ENCODE measurements at regions not wholly inside any gene's neighbourhood (a gene's known extent, or its start where the extent isn't known, plus 50 kb on each side); places are given as distances from the start of the nearest gene placed in this dataset.
"Not testable (repeated sequence)": the region's sequence is repeated elsewhere in the genome, so short reads cannot be mapped to it uniquely, and the experiment has no call there.

DNA sequence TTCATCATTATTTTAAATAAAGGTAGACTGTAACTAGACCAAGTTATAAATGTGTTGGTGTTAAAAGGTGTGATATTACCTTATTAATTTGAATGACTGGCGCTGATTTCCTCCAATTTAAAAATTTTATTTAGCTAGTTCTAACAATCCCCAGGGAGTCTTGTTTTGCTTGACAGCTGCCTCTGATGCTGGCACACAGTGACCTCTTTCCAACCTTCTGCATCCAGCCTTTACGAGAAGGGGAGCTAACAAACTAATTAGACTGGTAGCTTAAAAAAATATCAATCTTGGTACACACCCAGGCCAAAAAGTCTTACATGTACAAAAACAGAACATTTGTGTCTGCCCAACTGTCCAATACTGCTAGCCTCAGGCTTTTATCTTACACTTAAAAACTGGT is 51.8 kb upstream of the ENPEP start:
- DNase-seq (ENCODE audit: low read depth): no peak

DNA sequence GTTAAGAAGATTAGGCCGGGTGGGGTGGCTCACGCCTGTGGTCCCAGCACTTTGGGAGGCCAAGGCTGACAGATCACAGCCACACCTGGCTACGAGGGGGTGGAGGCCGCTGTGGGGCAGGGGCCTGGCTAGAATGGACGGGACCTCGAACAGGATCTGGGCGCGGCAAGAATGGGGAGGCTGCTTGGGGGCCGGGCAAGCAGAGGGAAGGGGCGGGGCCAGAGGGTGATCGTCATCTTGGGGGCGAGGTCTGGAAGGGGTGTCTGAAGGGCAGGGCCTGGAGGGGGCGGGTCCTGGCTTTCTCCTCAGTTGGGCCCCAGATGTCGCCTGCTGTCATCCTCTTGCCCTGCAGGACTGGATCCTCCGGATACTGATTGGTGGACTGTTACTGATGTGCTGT is 57.3 kb upstream of the ENPEP start:
- no peak for DNase-seq (ENCODE audit: low read depth)

DNA sequence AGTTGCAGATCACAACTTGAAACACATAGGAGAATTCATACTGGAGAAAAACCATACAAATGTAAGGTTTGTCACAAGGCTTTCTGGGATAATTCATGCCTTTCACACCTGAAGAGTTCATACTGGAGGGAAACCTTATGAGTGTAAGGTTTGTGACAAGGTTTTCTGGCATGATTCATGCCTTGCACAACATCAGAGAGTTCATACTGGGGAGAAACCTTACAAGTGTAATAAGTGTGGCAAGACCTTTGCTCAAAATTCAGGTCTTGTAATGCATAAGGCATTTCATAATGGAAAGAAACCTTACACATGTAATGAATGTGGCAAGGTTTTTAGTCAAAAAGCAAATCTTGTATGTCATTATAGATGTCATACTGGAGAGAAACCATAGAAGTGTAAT is 58.8 kb upstream of the ENPEP start:
- no peak for DNase-seq (ENCODE audit: low read depth)

DNA sequence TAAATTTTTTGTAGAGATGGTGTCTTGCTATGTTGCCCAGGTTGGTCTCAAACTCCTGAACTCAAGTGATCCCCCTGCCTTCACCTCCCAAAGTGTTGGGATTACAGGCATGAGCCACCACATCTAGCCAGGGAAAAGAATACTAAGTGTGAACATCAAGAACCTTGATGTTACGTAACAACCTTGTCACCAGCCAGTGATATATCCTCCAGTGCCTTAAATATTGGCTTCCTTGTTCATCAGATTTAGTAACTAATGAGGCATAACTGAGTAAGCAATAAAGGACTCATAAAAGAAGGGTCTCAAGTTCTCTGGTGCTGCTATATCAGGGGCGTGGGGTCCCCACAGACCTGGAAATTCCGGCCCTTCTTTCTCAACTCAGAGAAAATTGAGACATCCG is 60.5 kb upstream of the ENPEP start:
- DNase-seq (ENCODE audit: low read depth): no peak

DNA sequence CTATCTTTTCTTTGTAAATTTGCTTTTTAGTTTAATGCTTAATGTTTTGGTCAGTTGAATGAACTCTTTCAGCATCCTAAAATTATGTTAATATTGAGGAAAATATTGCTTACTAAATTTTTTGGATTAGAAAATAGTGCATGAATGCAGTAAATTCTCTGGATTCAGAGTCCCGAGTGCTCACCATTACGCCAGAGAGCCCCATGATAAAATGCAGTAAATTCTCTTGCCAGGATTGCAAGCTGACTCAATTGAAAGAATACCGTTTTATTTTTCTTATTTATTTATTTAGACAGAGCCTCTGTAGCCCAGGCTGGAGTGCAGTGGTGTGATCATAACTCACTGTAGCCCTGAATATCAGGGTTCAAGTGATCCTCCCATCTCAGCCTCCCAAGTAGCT is 60.9 kb upstream of the ENPEP start:
- DNase-seq (ENCODE audit: low read depth): no peak

DNA sequence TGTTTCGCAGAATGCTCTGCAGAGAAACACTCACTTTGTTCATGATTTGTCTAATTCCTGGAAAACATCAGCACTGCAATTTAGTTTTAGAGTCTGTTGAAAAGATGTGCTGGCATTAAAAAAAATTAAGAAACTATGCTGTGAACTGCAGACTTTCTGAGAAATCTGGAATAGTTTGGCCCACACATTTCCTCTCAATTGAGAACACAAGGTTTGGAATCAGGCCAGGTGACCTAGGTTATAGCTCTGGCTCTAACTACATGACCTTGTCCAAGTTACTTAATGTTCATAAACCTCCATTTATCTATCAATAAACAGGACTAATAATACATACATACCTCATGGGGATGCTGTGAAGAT is 61.4 kb upstream of the ENPEP start:
- DNase-seq (ENCODE audit: low read depth): no peak

DNA sequence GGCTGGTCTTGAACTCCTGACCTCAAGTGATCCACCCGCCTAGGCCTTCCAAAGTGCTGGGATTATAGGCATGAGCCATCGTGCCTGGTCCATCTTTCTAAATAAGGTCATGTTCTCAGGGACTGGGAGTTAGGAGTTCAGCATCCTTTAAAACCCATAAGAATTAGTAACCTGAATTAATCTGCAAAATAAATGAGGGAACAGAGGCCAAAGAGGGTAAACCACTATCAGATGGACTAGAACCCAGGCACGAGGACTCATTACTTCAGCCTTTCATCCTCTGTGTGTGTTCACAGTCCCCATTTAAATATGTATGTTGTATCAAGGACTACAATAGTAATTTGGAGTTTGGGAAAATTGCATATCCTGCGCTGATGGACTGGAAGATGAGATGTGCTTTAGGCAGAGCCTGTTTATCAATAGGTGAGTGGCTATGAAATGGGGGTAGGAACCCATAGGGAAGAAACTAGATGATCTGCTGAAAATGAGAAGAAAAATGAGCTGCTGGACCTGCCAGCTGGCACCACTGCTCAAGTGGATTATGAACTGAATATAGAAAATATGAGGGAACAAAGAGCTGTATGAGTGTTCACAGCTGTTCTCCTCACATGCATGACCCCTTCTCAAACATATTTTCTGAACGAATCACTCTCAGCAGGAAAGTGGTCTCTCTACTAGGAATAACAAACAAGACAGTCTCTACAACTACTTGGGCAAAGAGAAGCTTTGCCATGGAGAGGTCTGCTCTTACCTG is 62.0 kb upstream of the ENPEP start:
- DNase-seq (ENCODE audit: low read depth): peak; percentile 42

DNA sequence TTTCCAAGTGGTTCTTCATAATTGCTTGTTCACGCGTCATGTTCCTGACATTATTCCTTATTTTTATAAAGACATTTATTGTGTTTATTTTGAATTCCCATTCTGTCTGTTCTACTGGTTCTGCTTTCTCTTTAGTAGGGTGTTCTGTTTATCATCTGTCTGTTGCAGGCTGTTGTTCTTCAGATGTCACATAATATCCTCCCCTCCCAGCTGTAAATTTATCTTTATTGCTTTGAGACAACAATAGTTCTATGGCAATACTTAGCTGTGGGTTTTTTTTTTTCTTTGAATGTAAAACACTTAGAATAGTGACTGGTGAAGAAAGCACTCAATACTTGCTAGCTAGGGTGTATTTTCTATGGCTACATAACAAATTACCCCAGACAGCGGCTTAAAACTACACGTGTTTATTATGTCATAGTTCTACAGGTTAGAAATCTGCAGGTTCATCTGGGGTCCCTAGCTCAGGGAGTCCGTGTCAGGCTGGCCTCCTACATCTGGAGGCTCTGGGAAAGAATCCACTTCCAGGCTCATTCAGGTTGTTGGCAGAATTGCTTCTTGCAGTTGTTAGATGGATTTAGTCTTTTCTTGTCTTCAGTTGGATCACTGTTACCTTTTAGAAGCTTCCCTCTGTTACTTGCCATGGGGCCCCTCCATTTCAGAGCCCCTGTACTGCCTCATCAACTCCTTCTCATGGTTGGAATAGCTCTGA is 63.4 kb upstream of the ENPEP start:
- DNase-seq (ENCODE audit: low read depth): no peak

DNA sequence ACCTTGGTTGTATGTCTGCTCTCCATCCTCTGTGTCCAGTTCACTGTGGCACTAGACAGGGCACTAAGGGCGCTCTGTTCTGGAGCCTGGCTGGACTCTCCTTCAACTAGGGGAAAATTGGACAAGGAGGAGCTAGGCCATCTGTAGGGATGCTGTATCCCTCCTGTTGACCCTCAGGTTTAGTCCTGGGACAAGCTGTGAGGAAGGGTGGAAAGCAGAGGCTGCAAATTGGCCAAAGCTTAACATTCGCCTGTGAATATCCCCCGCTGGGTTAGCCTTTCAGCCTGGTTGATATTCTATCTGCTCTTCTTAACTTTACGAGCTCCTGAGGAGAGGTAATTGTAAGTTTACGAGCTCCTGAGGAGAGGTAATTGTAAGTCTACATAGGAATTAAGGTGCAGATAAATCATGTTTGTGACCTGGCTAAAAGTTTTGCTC is 64.4 kb upstream of the ENPEP start:
- DNase-seq (ENCODE audit: low read depth): no peak

DNA sequence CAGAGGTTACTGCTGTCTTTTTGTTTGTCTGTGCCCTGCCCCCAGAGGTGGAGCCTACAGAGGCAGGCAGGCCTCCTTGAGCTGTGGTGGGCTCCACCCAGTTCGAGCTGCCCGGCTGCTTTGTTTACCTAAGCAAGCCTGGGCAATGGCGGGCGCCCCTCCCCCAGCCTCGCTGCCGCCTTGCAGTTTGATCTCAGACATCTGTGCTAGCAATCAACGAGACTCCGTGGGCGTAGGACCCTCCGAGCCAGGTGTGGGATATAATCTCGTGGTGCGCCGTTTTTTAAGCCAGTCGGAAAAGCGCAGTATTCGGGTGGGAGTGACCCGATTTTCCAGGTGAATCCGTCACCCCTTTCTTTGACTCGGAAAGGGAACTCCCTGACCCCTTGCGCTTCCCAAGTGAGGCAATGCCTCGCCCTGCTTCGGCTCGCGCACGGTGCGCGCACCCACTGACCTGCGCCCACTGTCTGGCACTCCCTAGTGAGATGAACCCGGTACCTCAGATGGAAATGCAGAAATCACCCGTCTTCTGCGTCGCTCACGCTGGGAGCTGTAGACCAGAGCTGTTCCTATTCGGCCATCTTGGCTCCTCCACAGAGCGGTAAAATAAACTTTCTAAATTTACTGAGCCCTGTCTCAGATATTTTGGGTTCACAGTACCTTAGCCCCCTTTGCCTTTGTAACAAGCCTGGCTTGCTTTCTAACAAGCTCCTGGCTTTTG is 64.9 kb upstream of the ENPEP start:
- DNase-seq (ENCODE audit: low read depth): not testable (repeated sequence)

DNA sequence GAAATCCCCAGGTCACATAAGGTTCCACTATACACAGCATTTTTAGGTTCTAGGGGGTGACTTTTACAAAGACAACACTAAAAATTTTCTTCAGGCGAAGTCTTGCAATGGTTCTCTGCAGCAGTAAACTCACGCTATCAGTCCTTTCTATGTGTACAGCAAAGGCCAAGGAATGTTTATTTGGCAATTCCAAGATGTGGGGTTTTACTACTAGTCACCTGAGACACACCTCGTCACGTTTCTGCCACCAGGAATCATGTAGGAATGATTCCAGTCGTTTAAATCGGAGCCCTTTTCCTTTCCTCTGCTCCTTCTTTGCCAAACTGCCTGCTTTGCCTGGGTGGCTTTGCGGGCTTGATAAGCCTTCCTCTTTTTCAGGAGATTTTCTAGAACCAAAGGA is 75.9 kb upstream of the ENPEP start:
- no peak for DNase-seq (ENCODE audit: low read depth)

DNA sequence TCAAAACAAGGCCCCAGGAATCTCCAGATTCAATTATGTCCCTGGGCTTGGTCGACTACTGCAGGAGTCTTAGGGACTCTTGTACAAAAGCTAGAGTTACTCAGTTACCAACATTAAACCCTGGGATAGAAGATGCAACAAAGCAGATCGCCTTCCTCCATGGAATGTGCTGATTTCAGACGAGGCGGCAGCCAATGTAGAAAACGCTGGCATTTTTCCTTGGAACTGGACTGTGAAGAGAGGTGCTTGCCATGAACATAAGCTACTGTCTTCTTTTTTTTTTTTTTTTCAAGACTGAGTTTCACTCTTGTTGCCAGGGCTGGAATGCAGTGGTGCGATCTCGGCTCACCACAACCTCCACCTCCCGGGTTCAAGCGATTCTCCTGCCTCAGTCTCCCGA is 76.9 kb upstream of the ENPEP start:
- not testable (repeated sequence) for DNase-seq (ENCODE audit: low read depth)

DNA sequence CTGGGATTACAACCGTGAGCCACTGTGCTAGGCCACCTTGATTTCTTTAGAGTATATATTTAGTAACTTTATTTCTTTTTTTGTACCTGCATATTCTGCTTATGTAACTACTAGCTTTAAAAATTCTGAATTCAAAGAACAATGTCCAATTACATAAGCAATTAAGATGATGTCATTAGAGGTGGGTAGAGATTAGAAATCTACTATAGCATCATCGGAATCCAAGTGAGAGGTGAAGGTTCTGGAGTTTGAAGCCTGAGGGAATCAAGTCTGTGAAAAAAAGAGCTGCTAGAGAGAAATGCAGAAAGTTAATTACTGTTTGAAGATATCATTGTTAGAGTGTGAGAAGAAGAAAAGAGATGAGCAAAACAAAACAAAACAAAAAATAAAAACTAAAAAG is 79.0 kb upstream of the ENPEP start:
- no peak for DNase-seq (ENCODE audit: low read depth)

DNA sequence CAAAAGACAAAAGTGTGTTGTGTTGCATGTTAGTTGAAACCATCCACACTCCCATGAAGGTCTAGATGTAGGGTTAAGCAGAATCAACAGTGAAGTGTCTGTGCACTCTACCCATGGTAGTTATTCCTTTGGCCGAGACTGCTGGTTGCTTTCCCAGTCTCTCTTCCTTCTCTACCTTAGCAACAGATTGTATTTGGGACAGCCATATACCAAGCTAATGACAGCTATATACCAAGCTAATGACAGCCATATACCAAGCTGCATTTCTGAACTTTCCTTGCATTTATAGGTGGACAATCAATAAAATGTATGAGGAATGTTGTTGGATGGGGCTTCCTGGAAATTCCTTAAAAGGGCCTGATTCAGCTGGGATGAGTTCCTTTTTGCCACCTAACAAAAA is 80.5 kb upstream of the ENPEP start:
- no peak for DNase-seq (ENCODE audit: low read depth)

DNA sequence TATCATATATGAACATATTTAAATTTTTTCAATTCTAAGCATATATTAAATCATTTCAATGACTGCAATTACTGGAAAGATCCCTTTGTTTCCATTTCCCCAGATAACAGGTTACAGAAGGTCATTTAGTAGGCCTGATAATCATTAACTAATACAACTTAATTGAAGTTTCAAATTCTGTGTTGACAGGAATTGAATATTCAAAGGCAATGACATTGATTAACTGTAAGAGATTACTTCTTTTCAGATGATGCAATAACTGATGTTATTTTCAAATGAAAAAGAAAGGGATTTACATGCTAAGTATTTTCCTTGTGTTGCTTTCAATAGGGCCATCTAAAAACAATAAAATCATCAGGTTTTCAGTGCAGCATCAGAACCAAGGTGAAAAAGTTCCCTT is 81.1 kb upstream of the ENPEP start:
- DNase-seq (ENCODE audit: low read depth): no peak

DNA sequence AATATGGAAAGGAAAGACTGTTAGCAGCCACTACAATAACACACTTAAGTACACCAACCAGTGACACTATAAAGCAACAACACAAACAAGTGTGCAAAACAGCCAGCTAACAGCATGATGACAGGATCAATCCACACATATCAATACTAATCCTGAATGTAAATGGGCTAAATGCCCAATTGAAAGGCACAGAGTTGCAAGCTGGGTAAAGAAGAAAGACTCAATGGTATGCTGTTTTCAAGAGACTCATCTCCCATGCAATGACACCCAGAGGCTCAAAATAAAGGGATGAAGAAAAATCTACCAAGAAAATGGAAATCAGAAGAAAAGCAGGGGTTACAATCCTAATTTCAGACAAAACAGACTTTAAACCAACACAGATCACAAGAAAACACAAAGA is 94.2 kb upstream of the ENPEP start:
- DNase-seq (ENCODE audit: low read depth): no peak

DNA sequence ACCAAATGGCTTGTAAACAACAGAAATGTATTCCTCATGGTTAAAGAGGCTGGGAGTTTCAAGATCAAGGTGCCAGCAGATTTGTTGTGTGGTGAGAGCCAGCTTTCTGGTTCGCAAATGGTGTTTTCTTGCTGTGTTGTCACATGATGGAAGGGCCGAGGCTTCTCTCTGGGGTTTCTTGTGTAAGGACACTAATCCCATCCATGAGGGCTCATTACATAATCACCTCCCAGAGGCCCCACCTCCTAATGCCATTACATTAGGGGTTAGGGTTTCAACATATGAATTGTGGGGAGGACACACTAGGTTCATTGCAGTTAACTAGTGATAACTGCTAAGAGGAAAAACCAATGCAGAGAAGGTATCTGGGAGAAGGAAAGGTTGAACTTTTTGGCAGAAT is 103.5 kb upstream of the ENPEP start:
- no peak for DNase-seq (ENCODE audit: low read depth)

DNA sequence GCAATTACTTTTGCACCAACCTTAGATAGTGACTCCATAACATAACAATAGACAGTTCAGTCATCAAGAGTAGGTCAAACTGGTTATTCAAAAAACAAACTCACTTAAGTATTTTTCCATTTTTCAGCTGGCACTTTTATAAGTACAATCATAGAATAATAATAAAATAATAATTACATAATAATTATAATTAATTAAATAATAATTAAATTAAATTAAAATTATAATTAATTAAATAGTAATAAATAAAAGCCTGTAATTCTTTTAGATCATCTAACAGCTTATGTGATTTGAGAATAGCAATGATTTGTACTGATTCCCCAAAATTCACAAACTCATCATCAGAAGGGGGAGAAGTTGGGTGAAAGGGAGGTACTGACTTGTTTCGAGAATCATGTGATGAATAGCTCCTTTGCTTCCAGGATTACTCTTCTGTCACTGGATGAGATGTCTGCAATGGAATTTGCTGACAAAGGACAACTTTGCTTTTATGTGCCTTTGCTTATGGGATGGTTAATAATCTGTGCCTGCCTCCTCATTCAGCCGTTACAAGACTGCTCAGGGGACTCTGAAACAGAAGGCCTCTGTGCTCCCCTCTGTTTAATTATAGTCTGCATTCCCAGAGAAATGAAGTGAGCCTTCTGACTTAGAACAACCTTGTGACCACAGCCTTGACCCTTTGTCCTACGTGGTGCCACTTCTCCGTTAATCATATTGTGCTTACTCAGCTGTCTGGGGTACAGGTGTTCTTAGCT is 104.8 kb upstream of the ENPEP start:
- DNase-seq (ENCODE audit: low read depth): peak; percentile 20

DNA sequence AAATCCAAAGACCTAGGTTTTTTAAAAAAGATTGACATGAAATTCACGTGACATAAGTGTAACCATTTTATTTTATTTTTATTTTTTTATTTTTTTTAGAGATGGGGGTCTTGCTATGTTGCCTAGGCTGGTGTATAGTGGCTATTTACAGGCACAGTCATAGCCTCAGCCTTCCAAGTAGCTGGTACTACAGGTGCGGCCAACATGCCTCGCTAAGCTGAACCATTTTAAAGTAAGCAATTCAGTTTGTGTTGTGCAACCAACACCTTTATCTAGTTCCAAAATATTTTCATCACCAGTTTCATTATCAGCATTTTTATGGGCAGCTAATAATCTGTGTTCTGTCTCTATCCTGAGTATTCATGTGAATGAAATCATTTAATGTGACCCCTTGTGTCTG is 107.5 kb upstream of the ENPEP start:
- no peak for DNase-seq (ENCODE audit: low read depth)

DNA sequence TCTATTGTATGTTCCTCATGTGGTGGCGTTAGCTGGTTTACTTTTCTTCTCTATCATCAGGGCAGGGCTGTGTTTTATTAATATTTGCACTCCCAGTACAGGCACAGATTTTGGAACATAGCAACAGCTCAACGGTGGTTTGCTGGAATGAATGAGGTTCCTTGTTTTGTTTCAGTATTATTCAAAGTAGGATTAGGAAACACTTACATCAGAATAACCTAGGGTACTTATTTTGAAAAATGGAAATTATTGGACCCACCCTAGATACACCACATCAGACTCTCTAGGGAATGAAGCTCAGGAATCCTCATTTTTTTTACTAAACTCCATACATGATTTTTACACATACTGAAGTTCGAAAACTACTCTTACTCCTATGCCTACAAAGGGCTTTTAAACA is 108.8 kb upstream of the ENPEP start:
- no peak for DNase-seq (ENCODE audit: low read depth)

DNA sequence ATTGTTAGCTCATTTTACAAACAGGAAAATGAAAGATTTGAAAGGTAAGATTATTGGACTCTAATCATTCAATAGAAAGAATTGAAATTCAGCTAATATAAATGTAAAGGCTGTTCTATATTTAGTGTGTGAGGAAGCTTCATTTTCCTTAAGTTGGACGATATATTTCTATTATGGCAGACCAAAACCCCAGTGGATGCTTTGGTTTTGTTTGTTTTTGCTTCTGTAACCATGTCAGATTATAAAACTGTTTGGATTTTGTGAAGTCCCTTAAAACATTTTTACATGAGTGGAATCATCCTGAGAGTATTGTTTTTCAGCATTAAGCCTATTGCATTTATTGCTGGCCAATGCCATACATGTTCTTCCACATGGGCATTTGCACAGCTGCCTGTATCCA is 110.2 kb upstream of the ENPEP start:
- no peak for DNase-seq (ENCODE audit: low read depth)

Data from HT1080 (cell line).